Type B pancreatic cell (in vitro differentiated cells): ENCODE measurements at regions not wholly inside any gene's neighbourhood (a gene's known extent, or its start where the extent isn't known, plus 50 kb on each side); places are given as distances from the start of the nearest gene placed in this dataset.
A peak's percentile ranks its signal among the peaks of the same experiment; 100 is the strongest.
"Not testable (repeated sequence)": the region's sequence is repeated elsewhere in the genome, so short reads cannot be mapped to it uniquely, and the experiment has no call there.

Source experiments
- DNase-seq: peaks from one replicate; pipeline ENCODE4 v3.0.0; 2021; ENCODE audit warnings: mixed read lengths; ENCODE audit not compliant: unreplicated experiment; ENCODE audit errors: extremely low spot score
- H3K27ac Mint-ChIP-seq: 2 replicates; pipeline ENCODE4 v1.8.0; 2021; ENCODE audit warnings: mild to moderate bottlenecking, mixed read lengths
- H3K27me3 Mint-ChIP-seq: 2 replicates; pipeline ENCODE4 v1.8.0; 2021; ENCODE audit warnings: mixed read lengths
- H3K36me3 Mint-ChIP-seq: 2 replicates; pipeline ENCODE4 v1.8.0; 2021; ENCODE audit warnings: mixed read lengths
- H3K4me1 Mint-ChIP-seq: one replicate; pipeline ENCODE4 v1.8.0; 2021; ENCODE audit warnings: mixed read lengths; ENCODE audit not compliant: unreplicated experiment
- H3K4me3 Mint-ChIP-seq: 2 replicates; pipeline ENCODE4 v1.8.0; 2021; ENCODE audit warnings: mild to moderate bottlenecking, mixed read lengths
- H3K9me3 Mint-ChIP-seq: 2 replicates; pipeline ENCODE4 v1.8.0; 2021; ENCODE audit warnings: mixed read lengths
- TF ChIP-seq, protein P1 (sequence below): fragments of 200-600 bp; sonication (generic); conservative IDR thresholded peaks from 2 replicates; pipeline ENCODE4 v1.5.0; 2021; ENCODE audit warnings: antibody characterized with exemption, mild to moderate bottlenecking

DNA sequence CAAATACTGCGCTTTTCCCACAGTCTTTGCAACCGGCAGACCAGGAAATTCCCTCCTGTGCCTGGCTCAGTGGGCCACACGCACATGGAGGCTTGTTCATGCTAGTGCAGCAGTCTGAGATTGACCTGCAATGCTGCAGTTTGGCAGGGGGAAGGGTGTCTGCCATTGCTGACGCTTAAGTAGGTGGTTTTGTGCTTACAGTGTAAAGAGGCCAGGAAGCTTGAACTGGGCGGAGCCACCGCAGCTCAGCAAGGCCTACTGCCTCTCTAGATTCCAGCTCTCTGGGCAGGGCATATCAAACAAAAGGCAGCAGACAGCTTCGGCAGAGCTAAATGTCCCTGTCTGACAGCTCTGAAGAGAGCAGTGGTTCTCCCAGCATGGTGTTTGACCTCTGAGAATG is 390.5 kb upstream of the TECRL start:
- Mint-ChIP-seq H3K9me3 (no peaks in the 10 kb centered on the region), H3K27me3 (peaks cover 2% of the 10 kb centered on the region), H3K36me3 (no peaks in the 10 kb centered on the region), H3K4me1 (no peaks in the 10 kb centered on the region), H3K27ac (no peak overlapping the region), H3K4me3 (no peak overlapping the region)
- TF ChIP-seq, protein P1, sequence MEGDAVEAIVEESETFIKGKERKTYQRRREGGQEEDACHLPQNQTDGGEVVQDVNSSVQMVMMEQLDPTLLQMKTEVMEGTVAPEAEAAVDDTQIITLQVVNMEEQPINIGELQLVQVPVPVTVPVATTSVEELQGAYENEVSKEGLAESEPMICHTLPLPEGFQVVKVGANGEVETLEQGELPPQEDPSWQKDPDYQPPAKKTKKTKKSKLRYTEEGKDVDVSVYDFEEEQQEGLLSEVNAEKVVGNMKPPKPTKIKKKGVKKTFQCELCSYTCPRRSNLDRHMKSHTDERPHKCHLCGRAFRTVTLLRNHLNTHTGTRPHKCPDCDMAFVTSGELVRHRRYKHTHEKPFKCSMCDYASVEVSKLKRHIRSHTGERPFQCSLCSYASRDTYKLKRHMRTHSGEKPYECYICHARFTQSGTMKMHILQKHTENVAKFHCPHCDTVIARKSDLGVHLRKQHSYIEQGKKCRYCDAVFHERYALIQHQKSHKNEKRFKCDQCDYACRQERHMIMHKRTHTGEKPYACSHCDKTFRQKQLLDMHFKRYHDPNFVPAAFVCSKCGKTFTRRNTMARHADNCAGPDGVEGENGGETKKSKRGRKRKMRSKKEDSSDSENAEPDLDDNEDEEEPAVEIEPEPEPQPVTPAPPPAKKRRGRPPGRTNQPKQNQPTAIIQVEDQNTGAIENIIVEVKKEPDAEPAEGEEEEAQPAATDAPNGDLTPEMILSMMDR, result no peak
- DNase-seq, result peak; percentile 57

DNA sequence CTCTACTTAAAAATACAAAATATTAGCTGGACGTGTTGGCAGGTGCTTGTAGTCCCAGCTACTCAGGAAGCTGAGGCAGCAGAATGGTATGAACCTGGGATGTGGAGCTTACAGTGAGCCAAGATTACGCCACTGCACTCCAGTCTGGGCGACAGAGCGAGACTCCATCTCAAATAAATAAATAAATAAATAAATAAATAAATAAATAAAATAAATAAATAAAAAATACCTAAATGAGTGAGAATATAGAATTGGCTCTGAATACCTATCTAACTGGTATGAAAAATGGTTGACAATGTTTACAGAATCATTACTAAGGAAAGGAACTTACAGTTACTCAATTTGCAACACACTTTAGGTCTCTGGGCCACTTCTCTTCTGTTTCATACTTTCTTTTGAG is 389.6 kb upstream of the TECRL start:
- not testable (repeated sequence) for H3K4me3 Mint-ChIP-seq, DNase-seq, H3K4me1 Mint-ChIP-seq, H3K27me3 Mint-ChIP-seq, H3K36me3 Mint-ChIP-seq, H3K27ac Mint-ChIP-seq, H3K9me3 Mint-ChIP-seq

DNA sequence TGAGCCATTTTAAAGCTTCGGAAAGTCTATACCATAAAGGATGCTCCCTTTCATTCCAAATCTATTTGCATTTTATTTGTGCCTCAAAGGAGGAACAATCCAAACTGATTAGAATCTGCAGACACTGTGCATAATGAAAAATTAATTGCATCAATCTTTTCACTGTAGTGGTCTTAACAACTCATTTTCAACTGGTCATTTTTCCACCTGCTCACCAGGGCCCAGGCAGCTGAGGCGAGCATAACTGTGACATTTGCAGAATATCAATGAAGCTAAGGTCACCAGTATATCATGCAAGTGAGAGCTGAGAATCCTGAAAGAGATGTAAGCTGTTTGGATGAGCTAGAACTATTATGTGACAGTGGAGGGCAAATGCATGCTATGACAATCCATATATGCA is 387.3 kb upstream of the TECRL start:
- H3K36me3 Mint-ChIP-seq, result no peaks in the 10 kb centered on the region
- TF ChIP-seq, protein P1, result no peak
- H3K4me1 Mint-ChIP-seq, result no peaks in the 10 kb centered on the region
- no peaks in the 10 kb centered on the region for H3K9me3 Mint-ChIP-seq
- peaks cover 3% of the 10 kb centered on the region for H3K27me3 Mint-ChIP-seq
- no peak overlapping the region for H3K27ac Mint-ChIP-seq
- H3K4me3 Mint-ChIP-seq, result no peak overlapping the region
- DNase-seq, result no peak

DNA sequence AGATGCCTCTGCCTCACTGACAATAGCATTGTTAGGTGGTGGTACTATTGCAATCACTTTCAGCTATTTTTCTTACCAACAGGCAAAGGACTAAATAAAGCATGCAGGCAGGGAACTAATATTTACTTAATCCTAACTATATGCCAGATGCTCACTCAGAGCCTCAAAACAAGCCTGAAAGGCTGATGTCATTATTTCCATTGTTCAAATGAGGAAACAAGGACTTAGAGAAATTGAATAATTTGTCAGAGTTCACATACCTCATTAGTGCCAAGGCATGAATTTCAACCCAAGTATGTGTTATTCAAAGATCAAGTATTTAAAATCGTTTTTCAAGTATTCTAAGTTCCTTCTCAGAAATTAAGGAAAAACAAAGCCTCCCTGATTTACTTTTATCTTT is 374.9 kb upstream of the TECRL start:
- Mint-ChIP-seq H3K4me3 (no peak overlapping the region), H3K9me3 (no peaks in the 10 kb centered on the region), H3K4me1 (no peaks in the 10 kb centered on the region), H3K27ac (no peak overlapping the region), H3K27me3 (no peaks in the 10 kb centered on the region), H3K36me3 (no peaks in the 10 kb centered on the region)
- TF ChIP-seq, protein P1, result no peak
- DNase-seq, result no peak

DNA sequence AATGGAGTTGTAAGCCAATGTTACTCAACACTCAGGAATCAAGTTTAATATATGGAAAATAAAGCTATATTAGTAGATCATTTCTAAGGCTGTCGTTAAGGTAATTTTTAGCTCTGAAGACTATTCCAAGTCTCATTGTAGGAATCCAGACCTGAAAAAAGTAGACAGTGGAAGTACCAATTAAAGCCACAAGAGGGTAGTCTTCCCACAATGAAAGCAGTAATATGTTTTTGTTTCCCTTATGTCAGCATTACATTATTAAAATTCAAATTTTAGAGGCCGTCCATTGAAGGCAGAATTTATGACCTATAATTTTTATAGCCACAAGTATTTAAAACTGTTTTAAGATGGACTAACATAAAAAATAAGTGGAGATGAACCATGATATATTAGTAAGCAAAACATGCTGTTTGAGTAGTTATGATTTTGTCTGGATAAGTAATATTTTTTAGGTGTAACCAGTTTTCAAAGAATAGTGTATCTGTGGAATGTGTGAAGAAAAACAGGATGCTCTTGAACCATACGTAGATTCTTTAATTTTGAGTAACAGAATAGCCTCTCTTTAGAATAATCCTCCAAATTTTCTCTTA is 372.6 kb upstream of the TECRL start:
- Mint-ChIP-seq H3K4me1 (no peaks in the 10 kb centered on the region), H3K27me3 (no peaks in the 10 kb centered on the region), H3K9me3 (no peaks in the 10 kb centered on the region), H3K4me3 (no peak overlapping the region), H3K36me3 (no peaks in the 10 kb centered on the region), H3K27ac (no peak overlapping the region)
- no peak for DNase-seq
- TF ChIP-seq, protein P1, result peak; percentile 90

DNA sequence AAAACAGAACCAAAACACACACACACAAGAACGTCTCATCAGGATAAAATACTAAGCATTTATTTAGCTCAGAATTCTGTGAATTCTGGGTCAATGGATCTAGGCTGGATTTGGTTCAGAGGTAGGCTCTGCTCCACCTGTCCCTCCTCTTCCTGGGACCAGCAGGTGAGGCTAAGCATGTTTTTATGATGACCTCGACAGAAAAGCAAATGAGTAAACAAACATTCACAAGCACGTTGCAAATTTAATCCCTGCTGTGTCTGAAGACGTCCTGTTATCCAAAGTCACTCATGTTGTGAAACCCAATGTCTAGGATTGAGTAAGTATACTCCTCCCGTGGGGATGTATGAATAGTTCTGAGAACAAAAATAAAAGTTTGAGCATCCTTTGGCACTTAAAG is 371.4 kb upstream of the TECRL start:
- H3K9me3 Mint-ChIP-seq, result no peaks in the 10 kb centered on the region
- DNase-seq, result no peak
- TF ChIP-seq, protein P1, result no peak
- no peaks in the 10 kb centered on the region for H3K27me3 Mint-ChIP-seq
- no peaks in the 10 kb centered on the region for H3K36me3 Mint-ChIP-seq
- H3K4me1 Mint-ChIP-seq, result no peaks in the 10 kb centered on the region
- H3K27ac Mint-ChIP-seq, result no peak overlapping the region
- no peak overlapping the region for H3K4me3 Mint-ChIP-seq
